GM12878 (cell line): ENCODE measurements at regions not wholly inside any gene's neighbourhood (a gene's known extent, or its start where the extent isn't known, plus 50 kb on each side); places are given as distances from the start of the nearest gene placed in this dataset.

Experiments
- ATAC-seq: fragments of 200-7000 bp; cut with Tn5 transposase; 3 replicates; pipeline ENCODE4 v1.9.1; 2020; ENCODE audit warnings: mild to moderate bottlenecking, moderate library complexity
- BruUV-seq: library from RNA; stranded (reverse); fragments of 400-500 nt; replicated peaks from 2 replicates; lab custom pipeline; 2021; lab: Mats Ljungman, UMichigan
- CTCF ChIA-PET: fragments of 300-600 bp; sonication (Branson Sonifier 250); formaldehyde crosslinking; extraction: SDS; loops from one replicate; lab custom pipeline; 2021; ENCODE audit warnings: inconsistent platforms; lab: Yijun Ruan, JAX
- POLR2A ChIA-PET: fragments of 350-600 bp; formaldehyde crosslinking; extraction: SDS; loops from one replicate; lab custom pipeline; 2021; ENCODE audit warnings: inconsistent platforms; lab: Charles Lee
- RAD21 ChIA-PET: fragments of 300-600 bp; sonication (Branson Sonifier 250); formaldehyde crosslinking; loops from one replicate; lab custom pipeline; 2023; ENCODE audit warnings: antibody characterized with exemption; ENCODE audit not compliant: unreplicated experiment; lab: Charles Lee
- SMC1A ChIA-PET: fragments of 300-600 bp; sonication (Branson Sonifier 250); formaldehyde crosslinking; loops from one replicate; lab custom pipeline; 2023; ENCODE audit not compliant: unreplicated experiment, uncharacterized antibody; lab: Charles Lee
- DNase-seq: peaks from one replicate; pipeline ENCODE4 v3.0.0-alpha.2; 2011; ENCODE audit warnings: low read depth, low spot score
- FAIRE-seq: peaks from 3 replicates; lab custom pipeline; 2011; peaks lifted over from hg19 to GRCh38; lab: Jason Lieb, UNC
- H2AFZ ChIP-seq: 2 replicates; pipeline ENCODE4 v1.6.0; 2011; ENCODE audit warnings: low read depth, low read length, control low read depth; ENCODE audit not compliant: control insufficient read depth
- H3K27ac ChIP-seq: 2 replicates; pipeline ENCODE4 v1.5.1; 2011; ENCODE audit warnings: control low read depth; ENCODE audit not compliant: control insufficient read depth, insufficient read depth
- H3K27me3 ChIP-seq, 2 experiments: replicated peaks in 1 of 2; 2 replicates each; pipeline versions ENCODE4 v1.6.0 to v1.6.1; 2011; ENCODE audit warnings: low read length in 1 of 2; ENCODE audit not compliant: control insufficient read depth in 2 of 2, insufficient read depth in 2 of 2
- H3K36me3 ChIP-seq, 2 experiments: 2 replicates each; pipeline ENCODE4 v1.5.1; 2011; ENCODE audit warnings: low read length in 1 of 2; ENCODE audit not compliant: control insufficient read depth in 2 of 2, insufficient read depth in 2 of 2
- H3K4me1 ChIP-seq: 2 replicates; pipeline ENCODE4 v1.6.1; 2011; ENCODE audit warnings: mild to moderate bottlenecking, low read length, moderate library complexity, mixed read lengths; ENCODE audit not compliant: control insufficient read depth, insufficient read depth
- H3K4me2 ChIP-seq: 2 replicates; pipeline ENCODE4 v1.6.0; 2011; ENCODE audit warnings: control low read depth; ENCODE audit not compliant: control insufficient read depth, insufficient read depth
- H3K4me3 ChIP-seq: fragments of 200-600 bp; sonication (generic); 2 replicates; pipeline ENCODE4 v1.5.1; 2016
- H3K79me2 ChIP-seq: 2 replicates; pipeline ENCODE4 v1.6.0; 2011; ENCODE audit warnings: low read length; ENCODE audit not compliant: control insufficient read depth, insufficient read depth
- H3K9ac ChIP-seq: 2 replicates; pipeline ENCODE4 v1.8.0; 2011; ENCODE audit warnings: low read length, control low read depth, mixed read lengths; ENCODE audit not compliant: control insufficient read depth, insufficient read depth
- H3K9me3 ChIP-seq: replicated peaks from 3 replicates; pipeline ENCODE4 v1.5.1; 2011; ENCODE audit warnings: mild to moderate bottlenecking, low read length; ENCODE audit not compliant: control insufficient read depth, insufficient read depth
- H4K20me1 ChIP-seq: 2 replicates; pipeline ENCODE4 v1.6.0; 2011; ENCODE audit not compliant: control insufficient read depth, insufficient read depth
- BCL3 ChIP-seq: IDR thresholded peaks from 2 replicates; pipeline ENCODE4 v1.6.1; 2011; ENCODE audit warnings: borderline replicate concordance, low read depth, mild to moderate bottlenecking, moderate library complexity, low read length; ENCODE audit not compliant: insufficient read depth, poor library complexity, severe bottlenecking
- BMI1 ChIP-seq: fragments of 450-650 bp; IDR thresholded peaks from 2 replicates; pipeline ENCODE4 v1.6.1; 2016; ENCODE audit warnings: mild to moderate bottlenecking, moderate library complexity, borderline replicate concordance
- EGR1 ChIP-seq, 2 experiments: IDR thresholded peaks; 1 replicate in 1 of 2; 2 replicates in 1 of 2; pipeline ENCODE4 v1.6.1; 2011 to 2012; ENCODE audit warnings: low read depth in 2 of 2, low read length in 2 of 2, borderline replicate concordance in 1 of 2, mild to moderate bottlenecking in 1 of 2, moderate library complexity in 1 of 2
- FOS ChIP-seq: IDR thresholded peaks from 3 replicates; pipeline ENCODE4 v1.6.1; 2011; ENCODE audit warnings: borderline replicate concordance; ENCODE audit not compliant: insufficient read length; ENCODE audit errors: extremely low read depth
- IRF4 ChIP-seq: IDR thresholded peaks from 2 replicates; pipeline ENCODE4 v1.6.1; 2011; ENCODE audit warnings: low read depth, low read length
- KLF5 ChIP-seq: fragments of 450-650 bp; IDR thresholded peaks from 2 replicates; pipeline ENCODE4 v1.6.1; 2014; ENCODE audit warnings: mild to moderate bottlenecking; ENCODE audit not compliant: partially characterized antibody
- NBN ChIP-seq: fragments of 450-650 bp; IDR thresholded peaks from 2 replicates; pipeline ENCODE4 v1.6.1; 2016
- NFYA ChIP-seq: IDR thresholded peaks from 2 replicates; pipeline ENCODE4 v1.6.1; 2011; ENCODE audit warnings: low read depth, mild to moderate bottlenecking, low read length, improper control_type of control experiment, borderline replicate concordance
- NR2F1 ChIP-seq: fragments of 450-650 bp; conservative IDR thresholded peaks from 2 replicates; pipeline ENCODE4 v1.6.1; 2017; ENCODE audit warnings: mild to moderate bottlenecking
- PRDM15 ChIP-seq: fragments of 450-650 bp; formaldehyde crosslinking; IDR thresholded peaks from 2 replicates; pipeline ENCODE4 v1.4.0; 2020; ENCODE audit warnings: mild to moderate bottlenecking, moderate library complexity
- TARDBP ChIP-seq: IDR thresholded peaks from 2 replicates; pipeline ENCODE4 v1.6.1; 2016; ENCODE audit warnings: borderline replicate concordance
- WRNIP1 ChIP-seq: IDR thresholded peaks from 2 replicates; pipeline ENCODE4 v1.6.1; 2011; ENCODE audit warnings: low read depth, low read length, improper control_type of control experiment, borderline replicate concordance
- YY1 ChIP-seq: IDR thresholded peaks from 2 replicates; pipeline ENCODE4 v1.6.1; 2011; ENCODE audit warnings: low read depth, mild to moderate bottlenecking, low read length
- WGBS: methylation state at CpG from one replicate; pipeline ENCODE4 v1.1.6; 2016; ENCODE audit warnings: low lambda C conversion rate; ENCODE audit not compliant: insufficient replicate concordance, insufficient coverage; ENCODE audit errors: missing lambda C conversion rate; 5-methylcytosine and 5-hydroxymethylcytosine counted together
- in situ Hi-C: fragments of 300-500 bp; cut with MboI; formaldehyde crosslinking; loops from 9 replicates; pipeline ENCODE4 v1.14.3; 2018; ENCODE audit warnings: mixed read lengths
- intact Hi-C: fragments of 100-400 bp; cut with micrococcal nuclease; formaldehyde crosslinking; loops from one replicate; pipeline ENCODE4 v1.14.2; 2022; ENCODE audit not compliant: unreplicated experiment

GRCh38 chrX:39822133-39822748 is 275.5 kb downstream of the BCOR start:
- TF ChIP-seq BCL3, result no peak
- TF ChIP-seq EGR1 (IDR thresholded peaks at IDR 0.05; ENCODE audit: borderline replicate concordance in 1 of 2, low read depth in 2 of 2, low read length in 2 of 2), result no peak
- TF ChIP-seq NBN, result no peak
- TF ChIP-seq NR2F1, result no peak
- no peak for TF ChIP-seq YY1
- TF ChIP-seq WRNIP1, result no peak
- TF ChIP-seq BMI1, result no peak
- TF ChIP-seq TARDBP, result no peak
- no peak for TF ChIP-seq IRF4
- TF ChIP-seq FOS, result no peak
- TF ChIP-seq KLF5, result no peak
- TF ChIP-seq NFYA, result no peak
- no peak for TF ChIP-seq PRDM15 (CRISPR knock-in tag)
- TF ChIP-seq, all 136 proteins: peak for 0

More at GRCh38 chrX:39822133-39822748, 275.5 kb downstream of the BCOR start:
- no peaks in the 10 kb centered on the region; the same call in 2 of the 3 replicates for H3K9me3 ChIP-seq
- no peak overlapping the region for H3K4me3 ChIP-seq
- no peaks in the 10 kb centered on the region for H3K27me3 ChIP-seq
- ChIA-PET CTCF (interaction anchor here (2.5 kb wide), 1 partner anchor 10 kb away, joined by 8 read pairs; no protein-coding TSS in a partner anchor), POLR2A (interaction anchor here (0.6 kb wide), 1 partner anchor 204 kb away, joined by 3 read pairs; no protein-coding TSS in a partner anchor), RAD21 (interaction anchor here (0.7 to 1.3 kb wide), 2 partner anchors 33 to 236 kb away, joined by 3 read pairs; no protein-coding TSS in a partner anchor), SMC1A (interaction anchor here (1.1 to 1.5 kb wide), 2 partner anchors 29 to 33 kb away, joined by 3 to 5 read pairs; no protein-coding TSS in a partner anchor)
- no peaks in the 10 kb centered on the region for H3K4me1 ChIP-seq
- no peaks in the 10 kb centered on the region for H3K79me2 ChIP-seq
- BruUV-seq, result no TSS peak
- ATAC-seq (no peak), DNase-seq (no peak), FAIRE-seq (no peak)
- no peak overlapping the region for H3K27ac ChIP-seq
- WGBS, result 87% methylated on average over 15 of the region's 15 CpGs
- H3K4me2 ChIP-seq, result no peak overlapping the region
- H3K9ac ChIP-seq, result no peak overlapping the region
- no peaks in the 10 kb centered on the region for H3K36me3 ChIP-seq
- in situ Hi-C loops (no loop called here), intact Hi-C loops (no loop called here)
- no peak overlapping the region for H2AFZ ChIP-seq
- no peaks in the 10 kb centered on the region for H4K20me1 ChIP-seq
